Left ventricle myocardium inferior (tissue), 1 donor: ENCODE measurements at regions not wholly inside any gene's neighbourhood (a gene's known extent, or its start where the extent isn't known, plus 50 kb on each side); places are given as distances from the start of the nearest gene placed in this dataset.

Experiments
- DNase-seq: peaks from one replicate; pipeline ENCODE4 v3.0.0-alpha.2; 2020
- H3K27ac ChIP-seq: fragments of 200-600 bp; replicated peaks from 2 replicates; pipeline ENCODE4 v1.8.0; 2021
- H3K27me3 ChIP-seq: fragments of 200-600 bp; 2 replicates; pipeline ENCODE4 v1.8.0; 2021; ENCODE audit warnings: low read depth
- H3K36me3 ChIP-seq: fragments of 200-600 bp; 2 replicates; pipeline ENCODE4 v1.8.0; 2021
- H3K4me1 ChIP-seq: fragments of 200-600 bp; 2 replicates; pipeline ENCODE4 v1.8.0; 2021
- H3K4me3 ChIP-seq: fragments of 200-600 bp; 2 replicates; pipeline ENCODE4 v1.8.0; 2021; ENCODE audit warnings: mild to moderate bottlenecking, moderate library complexity
- H3K9me3 ChIP-seq: fragments of 200-600 bp; replicated peaks from 2 replicates; pipeline ENCODE4 v1.8.0; 2021
- intact Hi-C: fragments of 100-400 bp; cut with micrococcal nuclease; formaldehyde crosslinking; loops from one replicate; pipeline ENCODE4 v1.11.0; 2022
- TF ChIP-seq, protein P1 (sequence below): fragments of 200-600 bp; IDR thresholded peaks from 2 replicates; pipeline ENCODE4 v1.8.0; 2021; ENCODE audit warnings: antibody characterized with exemption, mild to moderate bottlenecking, borderline replicate concordance
- donor health status: DM: no; HTN: yes; CAD: no; lungs with severe emphysema.

GRCh38 chr2:187854801-187855200 lies 300.6 kb upstream of the TFPI start:
- Histone ChIP-seq H3K36me3 (no peaks in the 10 kb centered on the region), H3K27me3 (no peaks in the 10 kb centered on the region), H3K27ac (no peak overlapping the region), H3K4me3 (no peak overlapping the region), H3K9me3 (no peaks in the 10 kb centered on the region), H3K4me1 (no peaks in the 10 kb centered on the region)
- intact Hi-C loops, result no loop called here
- DNase-seq, result no peak
- TF ChIP-seq, protein P1, sequence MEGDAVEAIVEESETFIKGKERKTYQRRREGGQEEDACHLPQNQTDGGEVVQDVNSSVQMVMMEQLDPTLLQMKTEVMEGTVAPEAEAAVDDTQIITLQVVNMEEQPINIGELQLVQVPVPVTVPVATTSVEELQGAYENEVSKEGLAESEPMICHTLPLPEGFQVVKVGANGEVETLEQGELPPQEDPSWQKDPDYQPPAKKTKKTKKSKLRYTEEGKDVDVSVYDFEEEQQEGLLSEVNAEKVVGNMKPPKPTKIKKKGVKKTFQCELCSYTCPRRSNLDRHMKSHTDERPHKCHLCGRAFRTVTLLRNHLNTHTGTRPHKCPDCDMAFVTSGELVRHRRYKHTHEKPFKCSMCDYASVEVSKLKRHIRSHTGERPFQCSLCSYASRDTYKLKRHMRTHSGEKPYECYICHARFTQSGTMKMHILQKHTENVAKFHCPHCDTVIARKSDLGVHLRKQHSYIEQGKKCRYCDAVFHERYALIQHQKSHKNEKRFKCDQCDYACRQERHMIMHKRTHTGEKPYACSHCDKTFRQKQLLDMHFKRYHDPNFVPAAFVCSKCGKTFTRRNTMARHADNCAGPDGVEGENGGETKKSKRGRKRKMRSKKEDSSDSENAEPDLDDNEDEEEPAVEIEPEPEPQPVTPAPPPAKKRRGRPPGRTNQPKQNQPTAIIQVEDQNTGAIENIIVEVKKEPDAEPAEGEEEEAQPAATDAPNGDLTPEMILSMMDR, result no peak

- H3K4me1 ChIP-seq, result no peaks in the 10 kb centered on the region
- TF ChIP-seq, protein P1, result no peak
- H3K9me3 ChIP-seq, result no peaks in the 10 kb centered on the region
- no peaks in the 10 kb centered on the region for H3K27me3 ChIP-seq
- H3K27ac ChIP-seq, result no peak overlapping the region
- intact Hi-C loops, result no loop called here
- no peak overlapping the region for H3K4me3 ChIP-seq
- no peak for DNase-seq
- no peaks in the 10 kb centered on the region for H3K36me3 ChIP-seq
Measured at GRCh38 chr2:187855689-187856088, 301.5 kb upstream of the TFPI start.

GRCh38 chr2:187857826-187858225 lies 303.6 kb upstream of the TFPI start:
- Histone ChIP-seq H3K4me1 (no peaks in the 10 kb centered on the region), H3K27me3 (no peaks in the 10 kb centered on the region), H3K36me3 (no peaks in the 10 kb centered on the region), H3K27ac (no peak overlapping the region), H3K4me3 (no peak overlapping the region), H3K9me3 (no peaks in the 10 kb centered on the region)
- TF ChIP-seq, protein P1, result no peak
- intact Hi-C loops, result no loop called here
- DNase-seq, result no peak

DNA sequence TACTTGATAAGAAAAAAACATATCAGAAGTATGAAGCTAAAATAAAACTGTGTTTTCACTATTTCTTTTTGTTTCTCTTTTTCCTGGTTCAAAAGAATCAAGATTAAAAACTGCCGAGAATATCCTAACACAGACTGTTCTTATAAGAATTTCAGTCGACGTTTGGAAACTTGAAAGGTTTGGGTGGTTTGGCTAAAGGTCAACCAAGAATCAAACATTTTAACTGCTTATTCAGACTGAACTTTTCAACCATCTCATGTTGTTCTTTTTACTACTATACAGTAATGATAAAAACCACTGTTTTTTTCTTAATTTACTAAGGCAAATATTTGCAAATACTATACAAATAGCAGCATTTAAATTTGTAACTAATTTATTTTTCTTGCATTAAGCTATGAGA lies 308.5 kb upstream of the TFPI start:
- no peaks in the 10 kb centered on the region for H3K9me3 ChIP-seq
- intact Hi-C loops, result no loop called here

DNA sequence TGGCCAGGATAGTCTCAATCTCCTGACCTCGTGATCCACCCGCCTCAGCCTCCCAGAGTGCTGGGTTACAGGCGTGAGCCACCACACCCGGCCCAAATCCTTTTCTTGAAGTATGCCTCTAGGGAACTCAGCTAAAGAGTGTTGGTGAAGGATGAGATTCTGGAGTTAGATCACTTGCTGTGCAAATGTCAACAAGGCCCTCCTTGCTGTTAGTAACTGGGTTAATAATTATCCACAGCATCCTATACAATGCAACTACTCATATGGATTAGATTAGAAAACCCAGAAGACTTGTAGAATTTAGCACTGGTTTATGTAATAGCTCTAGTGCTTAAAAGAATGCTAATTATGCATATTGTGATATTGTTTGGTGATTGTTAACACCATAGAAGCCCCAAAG lies 310.8 kb upstream of the TFPI start:
- peaks cover 7% of the 10 kb centered on the region for H3K27me3 ChIP-seq
- H3K9me3 ChIP-seq, result no peaks in the 10 kb centered on the region
- no peak overlapping the region for H3K4me3 ChIP-seq
- TF ChIP-seq, protein P1, result no peak
- intact Hi-C loops, result no loop called here
- no peak for DNase-seq
- no peaks in the 10 kb centered on the region for H3K4me1 ChIP-seq
- H3K27ac ChIP-seq, result no peak overlapping the region
- no peaks in the 10 kb centered on the region for H3K36me3 ChIP-seq

More for the DNA sequence above, 308.5 kb upstream of the TFPI start:
- TF ChIP-seq, protein P1, result no peak
- no peaks in the 10 kb centered on the region for H3K36me3 ChIP-seq
- H3K27ac ChIP-seq, result no peak overlapping the region
- H3K27me3 ChIP-seq, result peaks cover 7% of the 10 kb centered on the region
- H3K4me1 ChIP-seq, result no peaks in the 10 kb centered on the region
- DNase-seq, result no peak
- no peak overlapping the region for H3K4me3 ChIP-seq

DNA sequence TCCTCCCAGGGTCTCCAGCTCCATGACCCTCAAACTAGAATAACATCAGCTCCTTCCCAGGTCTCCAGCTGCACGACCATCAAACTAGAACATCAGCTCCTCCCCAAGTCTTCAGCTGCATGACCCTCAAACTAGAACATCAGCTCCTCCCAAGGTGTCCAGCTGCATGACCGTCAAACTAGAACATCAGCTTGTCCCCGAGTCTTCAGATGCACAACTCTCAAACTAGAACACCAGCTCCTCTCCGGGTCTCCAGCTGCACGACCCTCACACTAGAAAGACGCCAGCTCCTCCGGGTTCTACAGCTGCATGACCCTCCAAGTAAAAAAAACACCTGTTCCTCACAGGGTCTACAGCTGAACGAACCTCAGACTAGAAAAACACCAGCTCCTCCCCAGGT lies 312.9 kb upstream of the TFPI start:
- no peak overlapping the region for H3K27ac ChIP-seq
- no peaks in the 10 kb centered on the region for H3K9me3 ChIP-seq
- no peak overlapping the region for H3K4me3 ChIP-seq
- H3K4me1 ChIP-seq, result no peaks in the 10 kb centered on the region
- intact Hi-C loops, result no loop called here
- DNase-seq, result no peak
- TF ChIP-seq, protein P1, result no peak
- peaks cover 7% of the 10 kb centered on the region for H3K27me3 ChIP-seq
- no peaks in the 10 kb centered on the region for H3K36me3 ChIP-seq
